ENCODE measurements at regions not wholly inside any gene's neighbourhood (a gene's known extent, or its start where the extent isn't known, plus 50 kb on each side); places are given as distances from the start of the nearest gene placed in this dataset.

GRCh38 chr5:10875201-10875768 lies 114.3 kb upstream of the DAP start:
- DNase-seq: no peak

DNA sequence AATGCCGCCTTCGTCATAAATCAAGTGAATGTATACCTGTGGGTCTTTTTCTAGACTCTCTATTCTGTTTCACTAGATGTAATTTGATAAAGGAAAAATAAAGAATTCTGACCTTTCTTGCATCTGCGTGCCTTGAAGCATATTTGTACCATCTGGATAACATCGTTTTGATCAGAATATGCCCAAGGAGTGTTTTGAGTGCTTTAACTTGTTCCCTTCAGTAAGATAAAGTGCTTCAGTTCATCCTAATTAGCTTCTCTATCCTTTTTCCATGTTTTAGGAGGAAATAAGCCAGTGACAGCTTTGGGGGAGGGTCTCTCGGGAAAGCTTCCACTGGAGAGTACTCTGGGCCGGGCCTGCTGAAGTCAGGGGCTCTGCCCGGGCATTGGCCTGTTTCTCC lies 113.5 kb upstream of the DAP start:
- no peak for DNase-seq

DNA sequence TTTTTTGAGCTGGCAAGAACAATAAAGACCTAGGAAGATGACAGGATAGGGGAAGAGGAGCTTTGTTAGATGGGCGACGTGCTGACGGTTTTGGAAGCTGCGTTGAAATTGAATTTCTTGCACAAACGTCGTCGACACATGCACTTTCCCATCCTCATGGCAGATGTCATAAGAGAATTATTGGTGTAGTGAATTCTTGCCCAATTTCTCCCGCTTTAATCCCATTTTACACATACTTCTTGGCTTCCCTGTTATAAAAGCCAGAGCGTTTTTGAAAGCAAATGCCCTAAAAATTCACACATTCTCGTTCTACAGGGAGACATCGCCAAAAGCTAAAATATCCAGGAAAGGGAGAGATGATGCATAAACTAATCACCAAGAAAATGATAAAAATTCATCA lies 109.8 kb upstream of the DAP start:
- DNase-seq: no peak

GRCh38 chr5:10868956-10869355 lies 107.9 kb upstream of the DAP start:
- no peak for DNase-seq

- DNase-seq: no peak
Measured at GRCh38 chr5:10867389-10868303, 106.6 kb upstream of the DAP start.

- no peak for DNase-seq
Measured at GRCh38 chr5:10866913-10867312, 105.9 kb upstream of the DAP start.

DNA sequence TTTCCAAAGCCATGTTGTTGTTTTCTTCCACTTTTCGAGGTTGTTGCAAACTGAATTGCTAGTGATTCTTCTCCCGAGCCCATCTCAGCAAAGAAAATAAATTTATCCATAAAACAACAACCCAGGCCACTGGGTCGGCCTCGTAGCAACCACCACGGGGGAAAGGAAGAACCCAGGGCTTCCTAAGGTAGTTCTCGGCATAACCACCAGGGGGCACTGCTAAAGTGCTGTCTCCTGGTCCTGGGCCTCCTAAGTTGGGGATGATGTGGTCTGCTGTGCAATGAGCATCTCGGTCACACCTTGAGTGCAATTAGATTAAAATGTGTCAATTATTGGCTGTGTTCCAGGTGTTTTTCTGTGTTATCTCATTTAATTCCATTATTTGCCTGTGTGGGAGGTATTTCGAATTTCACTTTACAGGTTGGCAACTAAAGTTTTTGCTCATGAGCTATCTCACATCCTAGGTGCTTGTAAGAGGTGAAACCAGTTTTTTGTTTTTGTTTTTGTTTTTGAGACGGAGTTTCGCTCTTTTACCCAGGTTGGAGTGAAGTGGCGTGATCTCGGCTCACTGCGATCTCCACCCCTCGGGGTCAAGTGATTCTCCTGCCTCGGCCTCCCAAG lies 102.8 kb upstream of the DAP start:
- DNase-seq: peak; percentile 42

DNA sequence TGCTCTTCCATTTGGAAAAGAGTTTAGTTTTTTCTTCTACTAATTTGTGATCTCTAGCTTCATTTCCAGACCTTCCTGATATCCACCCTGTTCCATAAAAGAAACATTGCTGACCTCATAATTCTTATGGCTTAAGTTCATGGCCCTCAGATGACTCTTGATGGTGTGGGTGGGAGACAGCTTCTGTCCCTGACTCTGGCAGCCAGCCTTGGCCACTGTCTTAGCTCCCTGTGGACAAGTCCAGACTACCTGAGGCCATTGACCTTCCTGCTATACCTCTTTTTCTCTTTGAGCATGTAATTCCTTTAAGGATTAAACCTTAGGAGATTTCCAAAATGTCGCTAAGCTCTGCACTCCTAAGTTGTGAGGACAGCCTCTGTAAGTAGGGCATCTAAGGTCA lies 101.1 kb upstream of the DAP start:
- DNase-seq: no peak

- no peak for DNase-seq
Measured at GRCh38 chr5:10861423-10861790, 100.4 kb upstream of the DAP start.

- no peak for DNase-seq
Measured at GRCh38 chr5:10860645-10861422, 99.8 kb upstream of the DAP start.

DNA sequence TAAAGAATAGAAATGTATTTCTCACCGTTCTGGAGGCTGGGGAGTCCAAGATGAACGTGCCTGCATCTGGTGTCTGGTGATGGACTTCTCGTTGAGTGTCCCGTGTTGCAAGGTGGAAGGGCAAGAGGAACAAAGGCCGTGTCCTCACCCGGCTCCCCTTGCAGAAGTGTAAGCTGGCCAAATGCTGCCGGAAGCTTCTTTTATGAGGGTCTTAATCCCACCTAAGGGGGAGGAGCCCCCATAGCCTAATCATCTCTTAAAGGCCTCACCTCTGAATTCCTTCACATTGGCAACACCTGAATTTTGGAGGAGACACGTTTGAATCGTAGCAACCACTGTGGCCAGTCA lies 99.1 kb upstream of the DAP start:
- DNase-seq: no peak

- no peak for DNase-seq
Measured at GRCh38 chr5:10859393-10860195, 98.6 kb upstream of the DAP start.

- no peak for DNase-seq
Measured at GRCh38 chr5:10858945-10859344, 97.9 kb upstream of the DAP start.

- no peak for DNase-seq
Measured at GRCh38 chr5:10858307-10858706, 97.3 kb upstream of the DAP start.

GRCh38 chr5:10857338-10857733 lies 96.3 kb upstream of the DAP start:
- DNase-seq: no peak

GRCh38 chr5:10856683-10857337 lies 95.8 kb upstream of the DAP start:
- peak; percentile 27 for DNase-seq

DNA sequence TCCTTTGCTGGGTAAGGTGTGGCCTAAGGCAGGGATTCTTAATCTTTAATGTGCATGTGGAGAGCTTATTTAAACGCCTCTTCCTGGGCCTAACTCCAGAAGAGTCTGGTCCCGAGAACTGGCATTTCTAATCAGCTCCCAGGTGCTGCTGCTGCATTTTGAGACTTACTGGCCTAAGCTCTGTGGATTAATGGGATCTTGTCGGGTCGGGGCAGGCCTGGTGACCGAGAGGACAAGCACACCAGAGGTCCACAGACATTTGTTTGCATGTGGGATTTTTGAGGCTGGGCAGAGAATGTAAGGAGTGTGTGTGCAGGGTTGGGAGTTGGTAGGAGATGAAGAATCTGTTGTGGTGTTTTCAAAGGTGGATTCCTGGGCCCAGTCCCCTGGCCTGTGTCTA lies 95.0 kb upstream of the DAP start:
- no peak for DNase-seq

DNA sequence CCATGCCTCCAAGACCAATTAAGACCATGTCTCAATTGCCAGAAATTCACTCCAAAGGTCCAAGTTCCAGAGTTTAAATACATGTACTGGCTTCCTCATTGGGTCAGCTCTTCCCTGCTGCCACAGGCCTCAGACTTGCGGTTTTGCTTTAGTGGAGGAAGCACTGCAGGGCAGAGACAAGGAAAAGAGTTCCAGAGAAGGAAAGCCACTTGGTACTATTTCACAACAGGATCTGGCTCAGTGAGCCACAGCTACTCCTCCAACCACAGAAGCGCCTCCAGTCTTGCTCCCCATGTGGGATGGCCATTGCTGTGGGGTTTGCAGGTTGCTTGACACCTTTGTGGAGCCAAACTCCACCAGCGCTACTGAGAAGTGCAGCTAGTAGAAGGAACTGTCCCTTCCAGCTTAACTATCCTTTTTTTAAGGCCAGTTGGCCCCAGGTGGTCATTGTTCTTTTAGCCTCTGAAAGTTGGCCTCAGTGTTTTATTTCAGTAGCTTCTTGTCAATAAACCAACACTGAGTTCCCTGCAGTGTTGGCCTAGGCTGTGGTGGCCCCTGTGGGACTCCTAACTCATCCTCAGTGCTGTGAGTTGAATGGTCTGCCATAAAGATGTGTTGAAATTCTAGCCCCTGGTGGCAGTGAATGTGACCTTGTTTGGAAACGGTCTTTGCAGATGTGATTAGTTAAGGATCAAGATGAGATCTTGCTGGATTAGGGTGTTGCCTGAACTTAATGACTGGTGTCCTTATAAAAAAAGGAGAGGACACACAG lies 93.7 kb upstream of the DAP start:
- DNase-seq: no peak

- no peak for DNase-seq
Measured at GRCh38 chr5:10853154-10853553, 92.1 kb upstream of the DAP start.

DNA sequence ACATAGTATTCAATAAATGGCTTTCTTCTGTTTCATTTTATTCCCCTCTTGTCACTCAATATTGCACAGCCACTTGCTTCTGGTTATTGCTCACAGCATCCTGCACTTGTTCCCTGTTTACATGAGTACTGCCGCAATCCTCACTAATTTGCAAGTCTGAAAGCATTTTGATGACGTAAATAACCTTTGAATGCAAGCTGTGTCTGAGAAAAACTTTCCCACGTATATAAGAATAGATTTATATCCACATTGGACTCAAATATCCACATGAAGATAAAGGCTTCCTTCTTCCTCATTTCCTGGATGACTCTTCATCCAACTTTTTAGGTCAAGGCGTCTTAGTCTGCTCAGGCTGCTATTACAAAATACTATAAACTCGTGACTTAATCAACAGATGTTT lies 88.2 kb upstream of the DAP start:
- DNase-seq: no peak

DNA sequence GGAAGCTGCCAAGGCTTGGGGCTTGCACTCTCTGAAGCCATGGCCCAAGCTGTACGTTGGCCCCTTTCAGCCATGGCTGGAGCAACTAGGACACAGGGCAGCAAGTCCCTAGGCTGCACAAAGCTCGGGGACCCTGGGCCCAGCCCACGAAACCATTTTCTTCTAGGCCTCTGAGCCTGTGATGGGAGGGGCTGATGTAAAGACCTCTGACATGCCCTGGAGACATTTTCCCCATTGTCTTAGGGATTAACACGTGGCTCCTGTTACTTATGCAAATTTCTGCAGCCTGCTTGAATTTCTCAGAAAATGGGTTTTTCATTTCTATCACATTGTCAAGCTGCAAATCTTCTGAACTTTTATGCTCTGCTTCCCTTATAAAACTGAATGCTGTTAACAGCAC lies 83.0 kb upstream of the DAP start:
- no peak for DNase-seq
